Stomach (tissue), 8 donors: ENCODE measurements at regions not wholly inside any gene's neighbourhood (a gene's known extent, or its start where the extent isn't known, plus 50 kb on each side); places are given as distances from the start of the nearest gene placed in this dataset.

Experiments used
- DNase-seq, 2 donors: peaks; one replicate each; pipeline versions ENCODE4 v3.0.0 to v3.0.0-alpha.2; 2013 to 2019
- H3K27ac ChIP-seq, 5 donors: fragments of 200-600 bp in 4 of 5; sonication (generic) in 4 of 5; one replicate each; pipeline ENCODE4 v1.5.1; 2013 to 2019; ENCODE audit warnings: mild to moderate bottlenecking in 1 of 5, moderate library complexity in 1 of 5
- H3K27me3 ChIP-seq, 3 donors: fragments of 200-600 bp; sonication (generic); one replicate each; pipeline ENCODE4 v1.5.1; 2017 to 2019; ENCODE audit warnings: mixed run types in 1 of 3
- H3K36me3 ChIP-seq, 4 donors: fragments of 200-600 bp; sonication (generic); 1 replicate in 3 of 4; 2 replicates in 1 of 4; pipeline ENCODE4 v1.5.1; 2016 to 2019
- H3K4me1 ChIP-seq, 4 donors: fragments of 200-600 bp; sonication (generic); one replicate each; pipeline ENCODE4 v1.5.1; 2016 to 2019
- H3K4me3 ChIP-seq, 4 donors: fragments of 200-600 bp; sonication (generic) in 3 of 4; one replicate each; pipeline ENCODE4 v1.5.1; 2016 to 2019; ENCODE audit warnings: mild to moderate bottlenecking in 1 of 4
- H3K9me3 ChIP-seq, 4 donors: fragments of 200-600 bp; sonication (generic); one replicate each; pipeline ENCODE4 v1.5.1; 2016 to 2019
- EP300 ChIP-seq: sonication (generic); formaldehyde crosslinking; IDR thresholded peaks from one replicate; pipeline ENCODE4 v1.6.1; 2017; ENCODE audit warnings: antibody characterized with exemption
- POLR2A ChIP-seq, 4 donors: fragments of 450-650 bp; IDR thresholded peaks; one replicate each; pipeline ENCODE4 v1.6.1; 2016; ENCODE audit warnings: antibody characterized with exemption in 4 of 4, control low read depth in 2 of 4, mild to moderate bottlenecking in 1 of 4, moderate library complexity in 1 of 4
- POLR2AphosphoS5 ChIP-seq, 3 donors: sonication (generic); formaldehyde crosslinking; IDR thresholded peaks; one replicate each; pipeline ENCODE4 v1.6.1; 2016; ENCODE audit warnings: antibody characterized with exemption in 3 of 3
- WGBS, 5 donors: extraction: QIAGEN DNeasy Blood & Tissue Kit in 3 of 5; methylation state at CpG; one replicate each; pipeline versions ENCODE4 v1.1.5 to v1.1.7; 2013 to 2018; 5-methylcytosine and 5-hydroxymethylcytosine counted together
- intact Hi-C: fragments of 100-400 bp; cut with DNase I; formaldehyde crosslinking; loops from one replicate; pipeline ENCODE4 v1.15.1; 2023; ENCODE audit warnings: low total_unique reads
- TF ChIP-seq, protein P1 (sequence below), 7 experiments: fragments of 450-650 bp in 4 of 7; fragments of 200-600 bp in 3 of 7; sonication (generic) in 3 of 7; IDR thresholded peaks; one replicate each; pipeline ENCODE4 v1.5.1; 2016 to 2019; ENCODE audit warnings: antibody characterized with exemption in 7 of 7, control low read depth in 2 of 7, mild to moderate bottlenecking in 1 of 7
- donor health status: healthy with polysubstance abuse.
- donor health status: Bipolar disorder and iron deficiency.
- donor health status: healthy.

DNA sequence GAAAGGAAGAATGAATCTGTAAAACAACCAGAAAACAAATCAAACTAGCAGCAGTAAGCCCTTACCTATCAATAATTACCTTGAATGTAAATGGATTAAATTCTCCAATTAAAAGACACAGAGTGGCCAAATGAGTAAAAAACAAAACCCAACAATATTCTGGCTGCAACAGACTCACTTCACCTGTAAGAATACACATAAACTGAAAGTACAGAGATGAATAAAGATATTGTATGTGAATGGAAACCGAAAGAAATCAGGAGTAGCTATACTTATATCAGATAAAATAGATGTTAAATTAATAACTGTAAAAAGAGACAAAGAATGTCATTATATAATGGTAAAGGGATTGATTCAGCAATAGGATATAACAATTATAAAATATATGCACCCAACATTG is 514.5 kb upstream of the DPPA4 start:
- H3K4me1 ChIP-seq: no peaks in the 10 kb centered on the region
- DNase-seq: no peak
- no peaks in the 10 kb centered on the region for H3K36me3 ChIP-seq
- H3K9me3 ChIP-seq: peaks cover 0 to 27% (median 21%) of the 10 kb centered on the region in 4 donors
- intact Hi-C loops: no loop called here
- WGBS, 5 donors: 81 to 94% (median 89%) methylated on average over 1 of the region's 1 CpG
- TF ChIP-seq POLR2AphosphoS5 (IDR thresholded peaks at IDR 0.05) (no peak), POLR2A (IDR thresholded peaks at IDR 0.05) (no peak), EP300 (no peak)
- TF ChIP-seq, protein P1, sequence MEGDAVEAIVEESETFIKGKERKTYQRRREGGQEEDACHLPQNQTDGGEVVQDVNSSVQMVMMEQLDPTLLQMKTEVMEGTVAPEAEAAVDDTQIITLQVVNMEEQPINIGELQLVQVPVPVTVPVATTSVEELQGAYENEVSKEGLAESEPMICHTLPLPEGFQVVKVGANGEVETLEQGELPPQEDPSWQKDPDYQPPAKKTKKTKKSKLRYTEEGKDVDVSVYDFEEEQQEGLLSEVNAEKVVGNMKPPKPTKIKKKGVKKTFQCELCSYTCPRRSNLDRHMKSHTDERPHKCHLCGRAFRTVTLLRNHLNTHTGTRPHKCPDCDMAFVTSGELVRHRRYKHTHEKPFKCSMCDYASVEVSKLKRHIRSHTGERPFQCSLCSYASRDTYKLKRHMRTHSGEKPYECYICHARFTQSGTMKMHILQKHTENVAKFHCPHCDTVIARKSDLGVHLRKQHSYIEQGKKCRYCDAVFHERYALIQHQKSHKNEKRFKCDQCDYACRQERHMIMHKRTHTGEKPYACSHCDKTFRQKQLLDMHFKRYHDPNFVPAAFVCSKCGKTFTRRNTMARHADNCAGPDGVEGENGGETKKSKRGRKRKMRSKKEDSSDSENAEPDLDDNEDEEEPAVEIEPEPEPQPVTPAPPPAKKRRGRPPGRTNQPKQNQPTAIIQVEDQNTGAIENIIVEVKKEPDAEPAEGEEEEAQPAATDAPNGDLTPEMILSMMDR (IDR thresholded peaks at IDR 0.05): no peak
- H3K4me3 ChIP-seq: no peak overlapping the region
- H3K27ac ChIP-seq: no peak overlapping the region
- no peaks in the 10 kb centered on the region for H3K27me3 ChIP-seq

- 74 to 84% (median 78%) methylated on average over 3 of the region's 3 CpGs for WGBS, 5 donors
Measured at GRCh38 chr3:109852283-109852682, 514.9 kb upstream of the DPPA4 start.

GRCh38 chr3:109853077-109853731 is 515.9 kb upstream of the DPPA4 start:
- no peak for DNase-seq
- 29 to 51% (median 43%) methylated on average over 2 of the region's 2 CpGs for WGBS, 5 donors
- Histone ChIP-seq H3K27me3 (no peaks in the 10 kb centered on the region), H3K4me1 (no peaks in the 10 kb centered on the region), H3K27ac (no peak overlapping the region), H3K36me3 (no peaks in the 10 kb centered on the region), H3K4me3 (no peak overlapping the region), H3K9me3 (peaks cover 0 to 27% (median 21%) of the 10 kb centered on the region in 4 donors)
- TF ChIP-seq, protein P1 (IDR thresholded peaks at IDR 0.05): no peak
- no peak for TF ChIP-seq EP300
- intact Hi-C loops: no loop called here

More at GRCh38 chr3:109852283-109852682, 514.9 kb upstream of the DPPA4 start:
- TF ChIP-seq POLR2AphosphoS5 (IDR thresholded peaks at IDR 0.05) (no peak), EP300 (no peak), POLR2A (IDR thresholded peaks at IDR 0.05) (no peak)
- TF ChIP-seq, protein P1 (IDR thresholded peaks at IDR 0.05): no peak
- H3K4me3 ChIP-seq: no peak overlapping the region
- H3K27me3 ChIP-seq: no peaks in the 10 kb centered on the region
- no peaks in the 10 kb centered on the region for H3K4me1 ChIP-seq
- H3K27ac ChIP-seq: no peak overlapping the region
- peaks cover 0 to 27% (median 21%) of the 10 kb centered on the region in 4 donors for H3K9me3 ChIP-seq
- H3K36me3 ChIP-seq: no peaks in the 10 kb centered on the region
- DNase-seq: no peak
- intact Hi-C loops: no loop called here

DNA sequence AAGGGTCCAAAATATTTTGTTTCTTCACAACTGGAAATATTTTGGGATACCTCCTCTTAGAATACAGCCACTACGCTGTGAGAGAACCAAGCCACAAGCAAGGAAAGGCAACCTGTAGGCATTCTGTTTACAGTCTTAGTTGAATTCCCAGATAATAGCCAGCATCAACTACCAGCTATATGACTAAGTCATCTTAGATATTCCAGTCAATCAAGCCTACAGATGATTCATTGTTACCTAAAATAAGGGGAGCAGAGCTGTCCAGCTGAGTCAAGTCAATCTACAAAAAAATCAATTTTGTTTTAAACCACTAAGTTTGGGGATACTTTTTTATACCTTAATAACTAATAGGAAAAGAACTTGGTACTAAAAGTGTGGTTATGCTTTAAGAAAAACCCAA is 526.4 kb upstream of the DPPA4 start:
- WGBS, 5 donors: 76 to 100% (median 97%) methylated on average over 1 of the region's 1 CpG
- intact Hi-C loops: no loop called here

More for the DNA sequence above, 526.4 kb upstream of the DPPA4 start:
- Histone ChIP-seq H3K27me3 (no peaks in the 10 kb centered on the region), H3K27ac (no peak overlapping the region), H3K36me3 (no peaks in the 10 kb centered on the region), H3K4me3 (no peak overlapping the region), H3K9me3 (no peaks in the 10 kb centered on the region), H3K4me1 (no peaks in the 10 kb centered on the region)
- TF ChIP-seq POLR2AphosphoS5 (IDR thresholded peaks at IDR 0.05) (no peak), EP300 (no peak), POLR2A (IDR thresholded peaks at IDR 0.05) (no peak)
- TF ChIP-seq, protein P1 (IDR thresholded peaks at IDR 0.05): no peak
- DNase-seq: no peak
